Right lobe of liver (tissue), 6 donors: ENCODE measurements at regions not wholly inside any gene's neighbourhood (a gene's known extent, or its start where the extent isn't known, plus 50 kb on each side); places are given as distances from the start of the nearest gene placed in this dataset.

Experiments
- ATAC-seq, 4 donors: fragments of 200-7000 bp; cut with Tn5 transposase; one replicate each; pipeline ENCODE4 v1.9.1; 2020; ENCODE audit warnings: mild to moderate bottlenecking in 4 of 4, moderate library complexity in 4 of 4
- DNase-seq, 3 donors: peaks; one replicate each; pipeline ENCODE4 v3.0.0-alpha.2; 2020
- H3K27ac ChIP-seq, 3 donors: fragments of 200-600 bp; one replicate each; pipeline ENCODE4 v1.8.0; 2022
- H3K27me3 ChIP-seq, 2 donors: fragments of 200-600 bp; one replicate each; pipeline ENCODE4 v1.8.0; 2022
- H3K36me3 ChIP-seq, 4 donors: fragments of 200-600 bp; sonication (generic) in 1 of 4; one replicate each; pipeline versions ENCODE4 v1.5.1 to v1.8.0; 2017 to 2022; ENCODE audit warnings: control low read depth in 1 of 4
- H3K4me1 ChIP-seq, 4 donors: fragments of 200-600 bp; sonication (generic) in 1 of 4; one replicate each; pipeline versions ENCODE4 v1.5.1 to v1.8.0; 2017 to 2022; ENCODE audit warnings: control low read depth in 1 of 4
- H3K4me3 ChIP-seq, 3 donors: fragments of 200-600 bp; one replicate each; pipeline ENCODE4 v1.8.0; 2022
- H3K9me3 ChIP-seq, 4 donors: fragments of 200-600 bp; sonication (generic) in 1 of 4; one replicate each; pipeline versions ENCODE4 v1.5.1 to v1.8.0; 2017 to 2022; ENCODE audit warnings: control low read depth in 1 of 4
- CTCF ChIP-seq, 4 donors: fragments of 200-600 bp in 3 of 4; fragments of 450-650 bp in 1 of 4; IDR thresholded peaks; one replicate each; pipeline versions ENCODE4 v1.5.1 to v1.8.0; 2016 to 2022; ENCODE audit warnings: antibody characterized with exemption in 4 of 4, mild to moderate bottlenecking in 2 of 4
- POLR2A ChIP-seq: fragments of 450-650 bp; IDR thresholded peaks from one replicate; pipeline ENCODE4 v1.6.1; 2017; ENCODE audit warnings: antibody characterized with exemption, mild to moderate bottlenecking
- WGBS: methylation state at CpG from one replicate; pipeline ENCODE4 v1.1.6; 2018; ENCODE audit warnings: low coverage, low lambda C conversion rate; ENCODE audit not compliant: insufficient coverage; ENCODE audit errors: missing lambda C conversion rate; 5-methylcytosine and 5-hydroxymethylcytosine counted together
- intact Hi-C, 2 donors: fragments of 100-400 bp; cut with DNase I; formaldehyde crosslinking; loops; one replicate each; pipeline versions ENCODE4 v1.11.2 to v1.14.1; 2022
- donor health status: DM: no; HTN: yes; CAD: no.
- donor health status: DM: no; HTN: no; CAD: no.
- donor health status: DM: no; HTN: no; CAD: no.
- donor health status: DM: no; HTN: yes; CAD: no.
- donor health status: DM: no; HTN: yes; CAD: no.

- H3K4me1 ChIP-seq, result no peaks in the 10 kb centered on the region
- H3K4me3 ChIP-seq, result no peak overlapping the region
- 57% methylated on average over 2 of the region's 2 CpGs for WGBS
- H3K36me3 ChIP-seq, result no peaks in the 10 kb centered on the region
- intact Hi-C loops, result no loop called here
- H3K9me3 ChIP-seq, result no peaks in the 10 kb centered on the region
- H3K27me3 ChIP-seq, result no peaks in the 10 kb centered on the region
- ATAC-seq, result no peak
- TF ChIP-seq CTCF (IDR thresholded peaks at IDR 0.05) (no peak), POLR2A (no peak)
- H3K27ac ChIP-seq, result no peak overlapping the region
- no peak for DNase-seq
These were observed 114.4 kb upstream of the BMAL1 start for GRCh38 chr11:13163158-13163557.

- 100% methylated on average over 1 of the region's 1 CpG for WGBS
- ATAC-seq, result no peak
These were observed 111.6 kb upstream of the BMAL1 start for GRCh38 chr11:13166036-13166435.

GRCh38 chr11:13168271-13168670 is 109.3 kb upstream of the BMAL1 start:
- ATAC-seq, result no peak
- WGBS, result 55% methylated on average over 3 of the region's 4 CpGs

More at GRCh38 chr11:13166036-13166435, 111.6 kb upstream of the BMAL1 start:
- TF ChIP-seq CTCF (IDR thresholded peaks at IDR 0.05), result no peak
- no peak for TF ChIP-seq POLR2A
- intact Hi-C loops, result no loop called here
- Histone ChIP-seq H3K27me3 (no peaks in the 10 kb centered on the region), H3K4me1 (no peaks in the 10 kb centered on the region), H3K4me3 (no peak overlapping the region), H3K27ac (no peak overlapping the region), H3K9me3 (no peaks in the 10 kb centered on the region), H3K36me3 (no peaks in the 10 kb centered on the region)
- no peak for DNase-seq

GRCh38 chr11:13169709-13170108 is 107.9 kb upstream of the BMAL1 start:
- H3K4me1 ChIP-seq, result no peaks in the 10 kb centered on the region
- H3K9me3 ChIP-seq, result no peaks in the 10 kb centered on the region
- no peaks in the 10 kb centered on the region for H3K36me3 ChIP-seq
- TF ChIP-seq CTCF (IDR thresholded peaks at IDR 0.05) (no peak), POLR2A (no peak)
- no peak for ATAC-seq
- no peak for DNase-seq
- 80% methylated on average over 1 of the region's 2 CpGs for WGBS
- no peaks in the 10 kb centered on the region for H3K27me3 ChIP-seq
- intact Hi-C loops, result no loop called here
- no peak overlapping the region for H3K27ac ChIP-seq
- no peak overlapping the region for H3K4me3 ChIP-seq

More at GRCh38 chr11:13168271-13168670, 109.3 kb upstream of the BMAL1 start:
- TF ChIP-seq CTCF (IDR thresholded peaks at IDR 0.05), result no peak
- TF ChIP-seq POLR2A, result no peak
- Histone ChIP-seq H3K4me3 (no peak overlapping the region), H3K36me3 (no peaks in the 10 kb centered on the region), H3K9me3 (no peaks in the 10 kb centered on the region), H3K27me3 (no peaks in the 10 kb centered on the region), H3K4me1 (no peaks in the 10 kb centered on the region), H3K27ac (no peak overlapping the region)
- intact Hi-C loops, result no loop called here
- DNase-seq, result no peak

- no peak for DNase-seq
These were observed 103.5 kb upstream of the BMAL1 start for GRCh38 chr11:13174090-13174489.

More at GRCh38 chr11:13174090-13174489, 103.5 kb upstream of the BMAL1 start:
- intact Hi-C loops, result no loop called here
- no peaks in the 10 kb centered on the region for H3K27me3 ChIP-seq
- TF ChIP-seq CTCF (IDR thresholded peaks at IDR 0.05) (no peak), POLR2A (no peak)
- no peak overlapping the region for H3K27ac ChIP-seq
- 65% methylated on average over 6 of the region's 6 CpGs for WGBS
- H3K36me3 ChIP-seq, result no peaks in the 10 kb centered on the region
- no peak overlapping the region for H3K4me3 ChIP-seq
- no peak for ATAC-seq
- no peaks in the 10 kb centered on the region for H3K4me1 ChIP-seq
- H3K9me3 ChIP-seq, result no peaks in the 10 kb centered on the region
